MM.1S (cell line): ENCODE measurements at regions not wholly inside any gene's neighbourhood (a gene's known extent, or its start where the extent isn't known, plus 50 kb on each side); places are given as distances from the start of the nearest gene placed in this dataset.

ENCODE experiments used
- DNase-seq: peaks from one replicate; pipeline ENCODE4 v3.0.0-alpha.2; 2015
- H2AFZ ChIP-seq: fragments of 300-600 bp; sonication (generic); 2 replicates; pipeline ENCODE4 v1.6.0; 2016; ENCODE audit warnings: antibody characterized with exemption, low read length
- H3F3A ChIP-seq: fragments of 300-600 bp; sonication (generic); 2 replicates; pipeline ENCODE4 v1.6.1; 2016; ENCODE audit warnings: mild to moderate bottlenecking, antibody characterized with exemption, low read length, moderate library complexity, mixed read lengths; ENCODE audit not compliant: insufficient read depth
- H3K27ac ChIP-seq: fragments of 300-600 bp; sonication (generic); 2 replicates; pipeline ENCODE4 v1.5.1; 2016; ENCODE audit warnings: mild to moderate bottlenecking, low read length
- H3K27me3 ChIP-seq: fragments of 300-600 bp; sonication (generic); replicated peaks from 2 replicates; pipeline ENCODE4 v1.6.0; 2016; ENCODE audit warnings: low read length; ENCODE audit not compliant: insufficient read depth
- H3K36me3 ChIP-seq: fragments of 300-600 bp; sonication (generic); replicated peaks from 2 replicates; pipeline ENCODE4 v1.6.1; 2016; ENCODE audit warnings: mild to moderate bottlenecking, low read length, mixed read lengths; ENCODE audit not compliant: insufficient read depth
- H3K4me1 ChIP-seq: fragments of 300-600 bp; sonication (generic); 2 replicates; pipeline ENCODE4 v1.6.1; 2016; ENCODE audit warnings: low read length, mixed read lengths
- H3K4me2 ChIP-seq: fragments of 300-600 bp; sonication (generic); 2 replicates; pipeline ENCODE4 v1.6.0; 2016; ENCODE audit warnings: low read depth, low read length
- H3K4me3 ChIP-seq: fragments of 300-600 bp; sonication (generic); 2 replicates; pipeline ENCODE4 v1.5.1; 2016; ENCODE audit warnings: low read length, mixed read lengths
- H3K79me2 ChIP-seq: fragments of 300-600 bp; sonication (generic); 2 replicates; pipeline ENCODE4 v1.6.1; 2016; ENCODE audit warnings: mixed run types, low read length, mixed read lengths
- H3K9ac ChIP-seq: fragments of 300-600 bp; sonication (generic); 2 replicates; pipeline ENCODE4 v1.6.1; 2016; ENCODE audit warnings: low read length, mixed read lengths
- H3K9me2 ChIP-seq: fragments of 300-600 bp; sonication (generic); replicated peaks from 2 replicates; pipeline ENCODE4 v1.6.1; 2016; ENCODE audit warnings: mild to moderate bottlenecking, low read length, mixed read lengths; ENCODE audit not compliant: insufficient read depth
- H3K9me3 ChIP-seq: fragments of 300-600 bp; sonication (generic); replicated peaks from 2 replicates; pipeline ENCODE4 v1.6.1; 2016; ENCODE audit warnings: mild to moderate bottlenecking, low read length, mixed read lengths; ENCODE audit not compliant: insufficient read depth
- H4K20me1 ChIP-seq: fragments of 300-600 bp; sonication (generic); 2 replicates; pipeline ENCODE4 v1.6.1; 2016; ENCODE audit warnings: mild to moderate bottlenecking, low read length, moderate library complexity, mixed read lengths; ENCODE audit not compliant: insufficient read depth
- CTCF ChIP-seq: fragments of 300-600 bp; sonication (generic); IDR thresholded peaks from 2 replicates; pipeline ENCODE4 v1.5.1; 2016; ENCODE audit warnings: antibody characterized with exemption, low read length, mixed read lengths
- EZH2 ChIP-seq: fragments of 300-600 bp; sonication (generic); optimal IDR thresholded peaks from 2 replicates; pipeline ENCODE3; 2017; ENCODE audit warnings: low read depth, mild to moderate bottlenecking, antibody characterized with exemption, low read length, mixed read lengths
- EZH2phosphoT487 ChIP-seq: fragments of 300-600 bp; sonication (generic); IDR thresholded peaks from 2 replicates; pipeline ENCODE4 v1.6.1; 2018; ENCODE audit warnings: antibody characterized with exemption, low read length

GRCh38 chr2:239460780-239461179 lies 60.0 kb upstream of the HDAC4 start:
- Histone ChIP-seq H3K79me2 (no peaks in the 10 kb centered on the region), H2AFZ (no peak overlapping the region), H4K20me1 (no peaks in the 10 kb centered on the region), H3K4me2 (no peak overlapping the region), H3K9me2 (no peaks in the 10 kb centered on the region), H3K9ac (no peak overlapping the region), H3F3A (no peaks in the 10 kb centered on the region), H3K4me3 (no peak overlapping the region), H3K36me3 (no peaks in the 10 kb centered on the region), H3K27me3 (no peaks in the 10 kb centered on the region), H3K27ac (no peak overlapping the region), H3K9me3 (no peaks in the 10 kb centered on the region), H3K4me1 (no peaks in the 10 kb centered on the region)
- no peak for DNase-seq
- no peak for TF ChIP-seq CTCF
- TF ChIP-seq EZH2, result no peak
- no peak for TF ChIP-seq EZH2phosphoT487

- H3F3A ChIP-seq, result no peaks in the 10 kb centered on the region
- H3K36me3 ChIP-seq, result no peaks in the 10 kb centered on the region
- no peak overlapping the region for H3K4me2 ChIP-seq
- no peaks in the 10 kb centered on the region for H3K79me2 ChIP-seq
- no peak for TF ChIP-seq CTCF
- TF ChIP-seq EZH2phosphoT487, result no peak
- TF ChIP-seq EZH2, result no peak
- DNase-seq, result no peak
- H3K27ac ChIP-seq, result no peak overlapping the region
- no peaks in the 10 kb centered on the region for H3K27me3 ChIP-seq
- H3K4me3 ChIP-seq, result no peak overlapping the region
- H3K9me2 ChIP-seq, result no peaks in the 10 kb centered on the region
- H3K9ac ChIP-seq, result no peak overlapping the region
- no peaks in the 10 kb centered on the region for H3K4me1 ChIP-seq
- no peaks in the 10 kb centered on the region for H4K20me1 ChIP-seq
- no peak overlapping the region for H2AFZ ChIP-seq
- H3K9me3 ChIP-seq, result no peaks in the 10 kb centered on the region
Measured at GRCh38 chr2:239459606-239460005, 58.8 kb upstream of the HDAC4 start.

GRCh38 chr2:239459056-239459455 lies 58.2 kb upstream of the HDAC4 start:
- Histone ChIP-seq H3K27me3 (no peaks in the 10 kb centered on the region), H3K36me3 (no peaks in the 10 kb centered on the region), H3K4me2 (no peak overlapping the region), H3F3A (no peaks in the 10 kb centered on the region), H3K79me2 (no peaks in the 10 kb centered on the region), H2AFZ (no peak overlapping the region), H3K27ac (no peak overlapping the region), H3K9me2 (no peaks in the 10 kb centered on the region), H3K4me1 (no peaks in the 10 kb centered on the region), H3K4me3 (no peak overlapping the region), H3K9me3 (no peaks in the 10 kb centered on the region), H4K20me1 (no peaks in the 10 kb centered on the region), H3K9ac (no peak overlapping the region)
- TF ChIP-seq EZH2phosphoT487 (no peak), EZH2 (no peak), CTCF (no peak)
- DNase-seq, result no peak
